Karpas-422 (cell line): ENCODE measurements at regions not wholly inside any gene's neighbourhood (a gene's known extent, or its start where the extent isn't known, plus 50 kb on each side); places are given as distances from the start of the nearest gene placed in this dataset.

Experiments used
- DNase-seq: peaks from one replicate; pipeline ENCODE4 v3.0.0-alpha.2; 2015
- H2AFZ ChIP-seq: fragments of 200-600 bp; sonication (generic); 2 replicates; pipeline ENCODE4 v1.6.1; 2014; ENCODE audit warnings: antibody characterized with exemption, low read length, mixed read lengths
- H3K27ac ChIP-seq: fragments of 200-600 bp; sonication (generic); 2 replicates; pipeline ENCODE4 v1.5.1; 2014; ENCODE audit warnings: mild to moderate bottlenecking, low read length, moderate library complexity
- H3K27me3 ChIP-seq: fragments of 200-600 bp; sonication (generic); 2 replicates; pipeline ENCODE4 v1.6.1; 2014; ENCODE audit warnings: low read length, mixed read lengths
- H3K36me3 ChIP-seq: fragments of 200-600 bp; sonication (generic); 2 replicates; pipeline ENCODE4 v1.6.1; 2014; ENCODE audit warnings: low read length, mixed read lengths; ENCODE audit not compliant: insufficient read depth
- H3K4me1 ChIP-seq: fragments of 200-600 bp; sonication (generic); 2 replicates; pipeline ENCODE4 v1.6.1; 2014; ENCODE audit warnings: mild to moderate bottlenecking, low read length, mixed read lengths
- H3K4me2 ChIP-seq: fragments of 200-600 bp; sonication (generic); 2 replicates; pipeline ENCODE4 v1.6.1; 2014; ENCODE audit warnings: low read length, low read depth, mild to moderate bottlenecking; ENCODE audit not compliant: poor library complexity, severe bottlenecking
- H3K4me3 ChIP-seq: fragments of 200-600 bp; sonication (generic); 2 replicates; pipeline ENCODE4 v1.5.1; 2014; ENCODE audit warnings: mild to moderate bottlenecking, antibody characterized with exemption, low read length, mixed read lengths
- H3K79me2 ChIP-seq: fragments of 200-600 bp; sonication (generic); 2 replicates; pipeline ENCODE4 v1.6.1; 2014; ENCODE audit warnings: mild to moderate bottlenecking, low read length, mixed read lengths
- H3K9ac ChIP-seq: fragments of 200-600 bp; sonication (generic); 2 replicates; pipeline ENCODE4 v1.6.0; 2014; ENCODE audit warnings: low read length
- H3K9me2 ChIP-seq: fragments of 200-600 bp; sonication (generic), shearing (Covaris generic); replicated peaks from 2 replicates; pipeline ENCODE4 v1.6.0; 2014; ENCODE audit warnings: mild to moderate bottlenecking, low read length, moderate library complexity; ENCODE audit not compliant: insufficient read depth
- H3K9me3 ChIP-seq: fragments of 300-700, 200-600 bp; sonication (generic); 2 replicates; pipeline ENCODE4 v1.6.1; 2014; ENCODE audit warnings: low read length, mixed read lengths
- H4K20me1 ChIP-seq: fragments of 200-600 bp; sonication (generic); 2 replicates; pipeline ENCODE4 v1.6.1; 2014; ENCODE audit warnings: mild to moderate bottlenecking, antibody characterized with exemption, low read length, low read depth; ENCODE audit not compliant: insufficient read depth

DNA sequence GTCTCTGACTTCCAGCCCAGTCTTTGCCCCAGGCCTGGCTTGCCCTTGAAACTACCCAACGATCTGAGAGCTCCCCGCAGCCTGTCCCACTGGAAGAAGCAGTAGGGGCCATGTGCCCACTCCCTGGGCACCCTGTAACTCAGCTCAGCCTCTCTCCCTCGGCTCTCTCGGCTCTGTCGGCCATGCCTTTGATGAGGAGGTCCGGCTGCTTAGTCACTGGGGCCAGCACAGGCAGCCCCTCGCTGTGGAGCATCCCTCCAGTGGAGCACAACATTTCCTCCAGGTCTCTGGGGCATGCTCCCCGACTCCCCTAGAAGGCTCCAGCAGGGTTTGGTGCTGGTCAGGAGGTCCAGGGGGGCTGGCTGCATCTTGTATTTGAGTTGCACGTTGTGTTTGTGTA lies 83.3 kb upstream of the DISP3 start:
- no peaks in the 10 kb centered on the region for H3K9me3 ChIP-seq
- no peak overlapping the region for H3K4me3 ChIP-seq
- no peaks in the 10 kb centered on the region for H3K79me2 ChIP-seq
- H3K9ac ChIP-seq: no peak overlapping the region
- H3K27me3 ChIP-seq: no peaks in the 10 kb centered on the region
- H3K9me2 ChIP-seq: no peaks in the 10 kb centered on the region
- no peaks in the 10 kb centered on the region for H3K36me3 ChIP-seq
- H3K27ac ChIP-seq: no peak overlapping the region
- H3K4me1 ChIP-seq: no peaks in the 10 kb centered on the region
- no peak for DNase-seq
- no peak overlapping the region for H3K4me2 ChIP-seq
- no peak overlapping the region for H2AFZ ChIP-seq
- H4K20me1 ChIP-seq: no peaks in the 10 kb centered on the region

DNA sequence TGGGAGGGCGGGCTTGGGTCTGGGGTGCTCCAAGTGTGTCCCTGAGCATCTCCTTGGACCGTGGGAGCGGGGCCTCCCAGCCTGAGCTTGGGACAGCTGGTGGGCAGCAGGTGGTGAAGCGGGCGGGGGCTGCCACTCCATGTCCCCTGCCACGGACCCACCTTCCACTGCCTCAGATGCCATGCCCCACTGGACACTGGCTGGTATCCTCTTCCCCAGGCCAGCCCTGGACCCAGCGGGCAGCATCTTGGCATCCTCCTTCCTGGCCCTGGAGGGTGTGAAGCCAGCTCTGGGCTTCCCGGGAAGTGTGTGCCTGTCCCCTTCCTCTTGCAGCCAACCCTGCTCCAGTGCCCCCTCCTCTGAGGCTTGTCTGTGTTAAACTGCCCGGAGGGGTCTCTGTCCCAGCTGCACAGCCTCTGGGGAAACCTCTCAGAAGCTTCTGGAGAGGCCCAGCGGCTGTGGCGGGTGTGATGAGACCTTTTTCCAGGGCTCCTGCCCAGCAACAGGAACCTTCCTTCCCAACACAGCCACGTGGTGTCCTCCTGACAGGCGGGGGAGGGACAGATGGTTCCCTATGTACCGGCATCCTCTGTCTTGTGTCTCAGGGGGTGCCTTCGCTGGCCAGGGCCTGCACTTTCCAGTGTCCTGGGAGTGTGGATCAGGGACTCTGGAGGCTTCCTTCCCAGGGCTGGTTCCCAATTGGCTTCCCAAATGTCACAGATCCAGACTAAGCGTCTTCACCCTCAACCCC lies 81.6 kb upstream of the DISP3 start:
- H3K4me1 ChIP-seq: no peaks in the 10 kb centered on the region
- DNase-seq: no peak
- no peak overlapping the region for H3K4me3 ChIP-seq
- H3K9me3 ChIP-seq: no peaks in the 10 kb centered on the region
- H3K27me3 ChIP-seq: no peaks in the 10 kb centered on the region
- H3K79me2 ChIP-seq: no peaks in the 10 kb centered on the region
- H3K27ac ChIP-seq: no peak overlapping the region
- no peaks in the 10 kb centered on the region for H3K36me3 ChIP-seq
- H3K9me2 ChIP-seq: no peaks in the 10 kb centered on the region
- no peak overlapping the region for H2AFZ ChIP-seq
- H4K20me1 ChIP-seq: no peaks in the 10 kb centered on the region
- H3K4me2 ChIP-seq: no peak overlapping the region
- no peak overlapping the region for H3K9ac ChIP-seq

DNA sequence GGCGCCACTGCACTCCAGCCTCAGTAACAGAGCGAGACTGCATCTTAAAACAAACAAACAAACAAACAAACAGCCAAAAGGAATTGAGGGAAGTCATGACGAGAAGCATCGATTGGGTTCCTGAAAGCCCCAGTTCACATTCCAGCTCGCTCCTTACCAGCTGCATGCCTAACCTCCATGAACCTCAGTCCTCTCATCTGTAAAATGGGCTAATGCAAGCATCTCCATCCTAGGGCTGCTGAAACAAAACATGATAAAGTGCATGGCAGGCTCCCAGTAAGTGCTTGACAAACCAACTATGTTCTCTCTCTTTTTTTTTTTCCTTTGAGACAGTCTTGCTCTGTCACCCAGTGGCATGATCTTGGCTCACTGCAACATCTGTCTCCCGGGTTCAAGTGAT lies 79.7 kb upstream of the DISP3 start:
- H3K4me3 ChIP-seq: no peak overlapping the region
- no peak overlapping the region for H2AFZ ChIP-seq
- H4K20me1 ChIP-seq: no peaks in the 10 kb centered on the region
- H3K79me2 ChIP-seq: no peaks in the 10 kb centered on the region
- DNase-seq: no peak
- H3K27ac ChIP-seq: no peak overlapping the region
- H3K9me2 ChIP-seq: no peaks in the 10 kb centered on the region
- H3K36me3 ChIP-seq: no peaks in the 10 kb centered on the region
- H3K9ac ChIP-seq: no peak overlapping the region
- H3K9me3 ChIP-seq: no peaks in the 10 kb centered on the region
- no peak overlapping the region for H3K4me2 ChIP-seq
- no peaks in the 10 kb centered on the region for H3K4me1 ChIP-seq
- H3K27me3 ChIP-seq: no peaks in the 10 kb centered on the region

DNA sequence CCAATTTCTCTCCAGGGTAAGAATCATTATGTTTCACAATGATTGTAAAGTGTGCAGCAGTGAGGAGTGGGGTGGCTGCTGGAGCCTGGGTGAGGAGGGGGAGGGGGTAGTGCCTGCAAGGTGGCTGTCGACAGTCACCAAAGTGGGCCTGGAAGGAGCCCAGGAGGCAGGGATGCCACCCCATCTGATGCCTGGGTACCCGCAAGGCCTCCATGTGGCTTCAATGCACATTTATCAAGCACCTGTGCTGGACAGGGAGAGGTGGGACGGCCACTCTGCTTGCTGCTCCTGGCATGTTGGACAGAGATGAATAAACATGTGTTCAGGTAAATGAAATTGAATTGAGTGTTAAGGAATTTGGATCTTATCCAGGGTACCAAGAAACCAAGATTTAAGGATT lies 78.8 kb upstream of the DISP3 start:
- no peaks in the 10 kb centered on the region for H3K79me2 ChIP-seq

DNA sequence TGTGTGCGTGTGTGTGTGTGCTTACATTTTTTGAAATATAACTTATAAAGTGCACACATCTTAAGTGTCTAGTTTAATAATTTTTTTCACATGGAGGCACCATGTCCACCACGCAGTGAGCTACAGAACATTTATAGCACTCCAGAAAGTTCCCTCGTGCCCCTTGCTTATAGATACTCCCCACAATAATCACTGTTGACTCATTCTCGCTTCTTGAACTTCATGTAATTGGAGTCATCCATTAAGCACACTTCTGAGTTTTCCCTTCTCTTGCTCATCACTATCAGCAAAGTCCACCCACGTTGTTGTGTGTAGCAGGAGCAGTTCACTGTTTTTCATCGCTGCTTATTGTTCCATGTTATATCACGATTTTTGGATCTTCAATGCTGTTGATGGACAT lies 78.4 kb upstream of the DISP3 start:
- no peaks in the 10 kb centered on the region for H3K9me3 ChIP-seq
- H3K4me2 ChIP-seq: no peak overlapping the region
- DNase-seq: no peak

More for the DNA sequence above, 78.8 kb upstream of the DISP3 start:
- Histone ChIP-seq H3K27me3 (no peaks in the 10 kb centered on the region), H2AFZ (no peak overlapping the region), H3K4me3 (no peak overlapping the region), H3K4me2 (no peak overlapping the region), H3K36me3 (no peaks in the 10 kb centered on the region), H3K4me1 (no peaks in the 10 kb centered on the region), H3K27ac (no peak overlapping the region), H3K9ac (no peak overlapping the region), H3K9me2 (no peaks in the 10 kb centered on the region), H3K9me3 (no peaks in the 10 kb centered on the region), H4K20me1 (no peaks in the 10 kb centered on the region)
- no peak for DNase-seq

DNA sequence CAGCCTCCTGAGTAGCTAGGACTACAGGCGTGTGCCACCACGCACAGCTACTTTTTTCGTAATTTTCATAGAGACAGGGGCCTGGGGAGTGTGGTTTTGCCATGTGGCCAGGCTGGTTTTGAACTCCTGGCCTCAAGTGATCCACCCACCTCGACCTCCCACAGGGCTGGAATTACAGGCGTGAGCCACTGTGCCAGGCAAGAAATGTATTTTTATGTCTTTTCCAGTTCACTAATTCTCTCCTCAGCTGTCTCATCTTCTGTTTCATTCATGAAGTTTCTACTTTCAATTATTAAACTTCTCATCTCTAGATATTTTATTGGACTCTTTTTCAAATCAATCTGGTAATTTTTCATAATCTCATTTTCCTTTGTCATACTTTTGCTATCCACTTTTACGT lies 72.1 kb upstream of the DISP3 start:
- no peak overlapping the region for H3K27ac ChIP-seq
- H2AFZ ChIP-seq: no peak overlapping the region
- H3K9ac ChIP-seq: no peak overlapping the region
- H3K9me2 ChIP-seq: no peaks in the 10 kb centered on the region
- no peak overlapping the region for H3K4me3 ChIP-seq
- no peaks in the 10 kb centered on the region for H4K20me1 ChIP-seq
- no peaks in the 10 kb centered on the region for H3K9me3 ChIP-seq
- no peak for DNase-seq
- no peaks in the 10 kb centered on the region for H3K4me1 ChIP-seq
- H3K27me3 ChIP-seq: no peaks in the 10 kb centered on the region
- H3K79me2 ChIP-seq: no peaks in the 10 kb centered on the region
- H3K36me3 ChIP-seq: no peaks in the 10 kb centered on the region
- H3K4me2 ChIP-seq: no peak overlapping the region

More for the DNA sequence above, 78.4 kb upstream of the DISP3 start:
- Histone ChIP-seq H2AFZ (no peak overlapping the region), H3K9ac (no peak overlapping the region), H3K27ac (no peak overlapping the region), H3K79me2 (no peaks in the 10 kb centered on the region), H3K9me2 (no peaks in the 10 kb centered on the region), H3K4me3 (no peak overlapping the region), H4K20me1 (no peaks in the 10 kb centered on the region), H3K4me1 (no peaks in the 10 kb centered on the region), H3K27me3 (no peaks in the 10 kb centered on the region), H3K36me3 (no peaks in the 10 kb centered on the region)

DNA sequence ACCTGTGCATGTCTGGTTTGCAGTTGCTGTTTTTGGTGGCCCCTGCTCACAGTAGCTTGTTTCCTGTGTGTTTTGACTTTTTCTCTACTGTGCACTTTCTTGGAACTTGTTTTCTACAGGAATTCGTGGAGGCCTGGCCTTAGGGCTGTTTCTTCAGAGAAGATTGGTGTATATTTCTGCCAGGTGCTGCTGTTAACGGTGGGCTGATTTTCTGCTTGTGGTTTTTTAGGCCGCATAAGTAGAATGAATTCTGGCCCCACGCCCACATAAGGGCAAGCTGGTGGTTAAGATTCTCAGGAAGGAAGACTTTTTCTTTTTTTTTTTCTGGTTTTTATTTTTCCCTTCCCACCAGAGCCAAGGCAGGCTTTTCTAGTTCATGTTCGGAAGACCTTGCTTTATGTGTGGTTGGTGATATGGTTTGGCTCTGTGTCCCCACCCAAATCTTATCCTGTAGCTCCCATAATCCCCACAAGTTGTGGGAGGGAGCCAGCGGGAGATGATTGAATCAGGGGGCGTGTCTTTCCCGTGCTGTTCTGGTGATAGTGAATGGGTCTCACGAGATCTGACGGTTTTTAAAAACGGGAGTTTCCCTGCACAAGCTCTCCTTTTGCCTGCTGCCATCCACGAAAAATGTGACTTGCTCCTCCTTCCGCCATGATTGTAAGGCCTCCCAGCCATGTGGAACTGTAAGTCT lies 71.5 kb upstream of the DISP3 start:
- no peaks in the 10 kb centered on the region for H3K36me3 ChIP-seq
- H3K9ac ChIP-seq: no peak overlapping the region

DNA sequence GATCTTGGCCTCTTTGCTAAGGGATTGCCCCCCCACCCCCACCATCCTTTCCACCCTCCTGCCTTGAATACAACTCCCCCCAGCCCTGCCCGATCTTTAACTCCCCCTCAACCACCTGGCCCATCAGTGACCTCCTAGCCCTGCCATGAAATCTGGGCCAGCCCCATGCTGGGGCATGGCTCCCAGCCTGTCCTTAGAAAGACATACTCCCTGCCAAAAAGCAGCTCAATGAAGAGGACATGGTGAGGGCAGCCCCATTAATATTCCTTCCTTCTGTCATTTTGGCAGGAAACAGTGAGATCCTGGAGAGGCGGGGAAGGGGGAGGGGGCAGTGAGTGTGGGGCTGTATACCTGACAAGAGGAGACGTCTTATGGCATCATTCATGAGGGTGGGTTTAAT lies 66.8 kb upstream of the DISP3 start:
- Histone ChIP-seq H3K9me2 (no peaks in the 10 kb centered on the region), H3K9me3 (no peaks in the 10 kb centered on the region), H2AFZ (no peak overlapping the region), H3K79me2 (no peaks in the 10 kb centered on the region), H3K4me1 (no peaks in the 10 kb centered on the region), H3K27me3 (no peaks in the 10 kb centered on the region), H3K4me3 (no peak overlapping the region), H3K27ac (no peak overlapping the region), H3K36me3 (no peaks in the 10 kb centered on the region), H3K4me2 (no peak overlapping the region), H4K20me1 (no peaks in the 10 kb centered on the region), H3K9ac (no peak overlapping the region)
- DNase-seq: no peak

More for the DNA sequence above, 71.5 kb upstream of the DISP3 start:
- Histone ChIP-seq H3K4me3 (no peak overlapping the region), H4K20me1 (no peaks in the 10 kb centered on the region), H3K9me3 (no peaks in the 10 kb centered on the region), H3K79me2 (no peaks in the 10 kb centered on the region), H3K27ac (no peak overlapping the region), H3K9me2 (no peaks in the 10 kb centered on the region), H3K4me1 (no peaks in the 10 kb centered on the region), H2AFZ (no peak overlapping the region), H3K27me3 (no peaks in the 10 kb centered on the region), H3K4me2 (no peak overlapping the region)
- DNase-seq: no peak
